DOHH2 (cell line): ENCODE measurements at regions not wholly inside any gene's neighbourhood (a gene's known extent, or its start where the extent isn't known, plus 50 kb on each side); places are given as distances from the start of the nearest gene placed in this dataset.

Experiments
- H3F3A ChIP-seq: fragments of 200-600 bp; sonication (generic), shearing (Covaris generic); 2 replicates; pipeline ENCODE4 v1.6.0; 2016; ENCODE audit warnings: antibody characterized with exemption, mild to moderate bottlenecking; ENCODE audit not compliant: control insufficient read depth, insufficient read depth
- H3K27ac ChIP-seq: fragments of 200-600 bp; sonication (generic); 2 replicates; pipeline ENCODE4 v1.5.1; 2014; ENCODE audit warnings: low read depth, mild to moderate bottlenecking, low read length, moderate library complexity
- H3K27me3 ChIP-seq: fragments of 200-600 bp; sonication (generic); 2 replicates; pipeline ENCODE4 v1.6.1; 2014; ENCODE audit warnings: mild to moderate bottlenecking, low read length, mixed read lengths; ENCODE audit not compliant: control insufficient read depth
- H3K36me3 ChIP-seq: fragments of 200-600 bp; sonication (generic); 2 replicates; pipeline ENCODE4 v1.6.1; 2014; ENCODE audit warnings: mild to moderate bottlenecking, low read length, moderate library complexity, mixed read lengths; ENCODE audit not compliant: control insufficient read depth
- H3K4me1 ChIP-seq: fragments of 200-600 bp; sonication (generic); 2 replicates; pipeline ENCODE4 v1.6.1; 2014; ENCODE audit warnings: mild to moderate bottlenecking, low read length, mixed read lengths; ENCODE audit not compliant: control insufficient read depth
- H3K4me2 ChIP-seq: fragments of 200-600 bp; sonication (generic); 2 replicates; pipeline ENCODE4 v1.6.0; 2014; ENCODE audit warnings: mild to moderate bottlenecking, low read length, moderate library complexity
- H3K4me3 ChIP-seq: fragments of 200-600 bp; sonication (generic); 2 replicates; pipeline ENCODE4 v1.5.1; 2014; ENCODE audit warnings: mild to moderate bottlenecking, low read length, mixed read lengths
- H3K79me2 ChIP-seq: fragments of 200-600 bp; sonication (generic); 2 replicates; pipeline ENCODE4 v1.6.1; 2014; ENCODE audit warnings: mild to moderate bottlenecking, low read length, mixed read lengths; ENCODE audit not compliant: control insufficient read depth
- H3K9me2 ChIP-seq: fragments of 200-600 bp; sonication (generic); replicated peaks from 2 replicates; pipeline ENCODE4 v1.6.1; 2014; ENCODE audit warnings: mild to moderate bottlenecking, low read length, mixed read lengths; ENCODE audit not compliant: control insufficient read depth
- H3K9me3 ChIP-seq: fragments of 200-600 bp; sonication (generic); 2 replicates; pipeline ENCODE4 v1.6.1; 2014; ENCODE audit warnings: antibody characterized with exemption, low read length, mixed read lengths; ENCODE audit not compliant: control insufficient read depth, insufficient read depth
- H4K20me1 ChIP-seq: fragments of 200-600 bp; sonication (generic); 2 replicates; pipeline ENCODE4 v1.6.0; 2014; ENCODE audit warnings: low read depth, mild to moderate bottlenecking, antibody characterized with exemption, low read length, moderate library complexity; ENCODE audit not compliant: control insufficient read depth, insufficient read depth
- CTCF ChIP-seq: fragments of 200-600 bp; sonication (generic); IDR thresholded peaks from one replicate; pipeline ENCODE4 v1.5.1; 2014; ENCODE audit warnings: antibody characterized with exemption, mild to moderate bottlenecking, low read depth, low read length; ENCODE audit not compliant: poor library complexity, severe bottlenecking
- EZH2phosphoT487 ChIP-seq: fragments of 200-600 bp; sonication (generic); IDR thresholded peaks from 2 replicates; pipeline ENCODE4 v1.6.1; 2017; ENCODE audit warnings: borderline replicate concordance, mild to moderate bottlenecking, antibody characterized with exemption, low read length, moderate library complexity, mixed read lengths

DNA sequence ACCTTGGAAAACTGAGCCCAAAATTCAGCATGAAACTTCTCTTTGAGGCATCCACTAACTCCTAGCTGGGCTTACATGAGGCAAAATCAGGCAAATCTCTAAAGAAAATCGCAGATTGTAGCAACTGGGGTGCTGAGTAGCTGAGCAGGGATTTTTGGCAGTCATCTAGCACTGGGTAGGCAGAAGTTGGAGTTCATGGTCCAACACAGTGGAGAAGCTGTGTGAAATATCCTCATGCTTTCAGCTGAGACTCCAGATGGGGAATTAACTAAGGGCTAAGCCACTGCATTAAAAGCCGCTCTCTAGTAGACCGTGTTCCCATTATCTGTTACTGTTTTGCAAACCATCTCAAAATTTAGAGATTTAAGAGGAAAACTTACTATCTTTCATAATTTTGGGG is 240.1 kb upstream of the PHYHIPL start:
- H3K9me2 ChIP-seq: no peaks in the 10 kb centered on the region; the same call in 1 of the 2 replicates
- H3K36me3 ChIP-seq: no peaks in the 10 kb centered on the region
- no peak overlapping the region for H3K27ac ChIP-seq
- no peaks in the 10 kb centered on the region for H3K4me1 ChIP-seq
- no peaks in the 10 kb centered on the region for H3F3A ChIP-seq
- no peaks in the 10 kb centered on the region for H3K9me3 ChIP-seq
- H3K4me3 ChIP-seq: no peak overlapping the region
- H4K20me1 ChIP-seq: no peaks in the 10 kb centered on the region
- H3K79me2 ChIP-seq: no peaks in the 10 kb centered on the region
- TF ChIP-seq EZH2phosphoT487: no peak
- TF ChIP-seq CTCF: no peak
- no peaks in the 10 kb centered on the region for H3K27me3 ChIP-seq
- H3K4me2 ChIP-seq: no peak overlapping the region

DNA sequence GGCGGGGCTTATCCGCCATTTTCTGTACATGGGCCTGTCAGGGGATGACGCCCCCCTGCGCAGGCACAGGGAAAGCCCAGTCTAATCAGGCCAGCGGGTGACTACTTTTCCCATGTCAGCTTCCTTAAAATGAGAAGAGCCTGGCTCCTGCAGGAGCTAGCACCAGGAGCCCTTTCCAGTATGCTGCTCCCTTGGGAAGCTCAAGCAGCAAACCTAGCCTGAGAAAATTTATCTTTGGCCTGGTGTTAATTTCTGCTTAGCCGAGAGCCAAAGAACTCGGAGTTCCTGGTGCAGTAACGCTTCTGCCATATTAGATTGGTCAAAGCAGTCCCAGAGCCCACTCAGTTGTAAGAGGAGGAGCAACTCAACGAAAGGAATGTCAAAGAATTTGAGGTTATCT is 239.0 kb upstream of the PHYHIPL start:
- no peaks in the 10 kb centered on the region; the same call in 1 of the 2 replicates for H3K9me2 ChIP-seq
- H3K36me3 ChIP-seq: no peaks in the 10 kb centered on the region
- H3K4me1 ChIP-seq: no peaks in the 10 kb centered on the region
- TF ChIP-seq EZH2phosphoT487 (no peak), CTCF (no peak)
- H3F3A ChIP-seq: no peaks in the 10 kb centered on the region
- H3K27ac ChIP-seq: no peak overlapping the region
- no peaks in the 10 kb centered on the region for H4K20me1 ChIP-seq
- H3K4me2 ChIP-seq: no peak overlapping the region
- no peaks in the 10 kb centered on the region for H3K27me3 ChIP-seq
- H3K4me3 ChIP-seq: no peak overlapping the region
- no peaks in the 10 kb centered on the region for H3K9me3 ChIP-seq
- H3K79me2 ChIP-seq: no peaks in the 10 kb centered on the region

DNA sequence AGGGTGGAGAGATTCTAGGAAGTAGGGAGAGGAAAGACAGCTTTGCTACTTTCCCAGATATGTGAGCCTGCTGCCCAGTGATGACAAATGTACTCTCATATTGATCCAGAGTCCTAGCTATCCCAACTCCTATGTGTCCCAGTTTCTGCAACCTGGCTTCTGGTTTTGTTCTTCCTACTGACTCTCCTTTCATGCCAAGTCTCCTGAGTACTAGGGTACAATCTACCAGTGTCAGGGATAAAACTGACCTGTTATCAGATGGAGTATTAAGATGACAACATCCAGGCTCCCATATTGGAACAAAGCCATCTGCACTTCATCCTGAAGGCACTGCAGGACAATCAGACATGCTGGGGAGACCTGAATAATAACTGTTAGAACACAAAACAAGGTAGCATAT is 233.7 kb upstream of the PHYHIPL start:
- H3K79me2 ChIP-seq: no peaks in the 10 kb centered on the region
- H3K9me3 ChIP-seq: no peaks in the 10 kb centered on the region
- no peaks in the 10 kb centered on the region for H3K4me1 ChIP-seq
- no peaks in the 10 kb centered on the region for H3K36me3 ChIP-seq
- no peak overlapping the region for H3K4me2 ChIP-seq
- no peak overlapping the region for H3K27ac ChIP-seq
- H3K27me3 ChIP-seq: peaks cover 17% of the 10 kb centered on the region; the same call in 1 of the 2 replicates
- H3K4me3 ChIP-seq: no peak overlapping the region
- no peaks in the 10 kb centered on the region for H4K20me1 ChIP-seq
- H3K9me2 ChIP-seq: no peaks in the 10 kb centered on the region; the same call in 1 of the 2 replicates
- H3F3A ChIP-seq: no peaks in the 10 kb centered on the region
- TF ChIP-seq EZH2phosphoT487 (no peak), CTCF (no peak)
